Astrocyte (in vitro differentiated cells and primary cell): ENCODE measurements at regions not wholly inside any gene's neighbourhood (a gene's known extent, or its start where the extent isn't known, plus 50 kb on each side); places are given as distances from the start of the nearest gene placed in this dataset.

Experiments
- DNase-seq: peaks from one replicate; pipeline ENCODE4 v3.0.0-alpha.2; 2010; ENCODE audit warnings: low read depth
- FAIRE-seq: peaks from 2 replicates; lab custom pipeline; 2011; peaks lifted over from hg19 to GRCh38; lab: Jason Lieb, UNC
- H2AFZ ChIP-seq: 2 replicates; pipeline ENCODE4 v1.6.0; 2012; ENCODE audit warnings: low read depth, low read length, inconsistent platforms
- H3K27ac ChIP-seq: 2 replicates; pipeline ENCODE4 v1.5.1; 2011; ENCODE audit warnings: low read depth, low read length, inconsistent platforms
- H3K27me3 ChIP-seq: 2 replicates; pipeline ENCODE4 v1.6.0; 2011; ENCODE audit warnings: low read length, inconsistent platforms; ENCODE audit not compliant: insufficient read depth
- H3K36me3 ChIP-seq: 2 replicates; pipeline ENCODE4 v1.5.1; 2011; ENCODE audit warnings: low read length, inconsistent platforms; ENCODE audit not compliant: insufficient read depth
- H3K4me1 ChIP-seq: 2 replicates; pipeline ENCODE4 v1.5.1; 2011; ENCODE audit warnings: low read length, inconsistent platforms; ENCODE audit not compliant: insufficient read depth
- H3K4me2 ChIP-seq: 2 replicates; pipeline ENCODE4 v1.6.0; 2012; ENCODE audit warnings: low read length, inconsistent platforms
- H3K4me3 ChIP-seq: 2 replicates; pipeline ENCODE4 v1.5.1; 2011; ENCODE audit warnings: low read depth, mild to moderate bottlenecking, low read length, inconsistent platforms; ENCODE audit not compliant: insufficient read depth
- H3K79me2 ChIP-seq: 2 replicates; pipeline ENCODE4 v1.6.0; 2012; ENCODE audit warnings: mild to moderate bottlenecking, low read length, inconsistent platforms; ENCODE audit not compliant: insufficient read depth
- H3K9ac ChIP-seq: 2 replicates; pipeline ENCODE4 v1.6.0; 2012; ENCODE audit warnings: mild to moderate bottlenecking, low read length, inconsistent platforms
- H3K9me3 ChIP-seq: 2 replicates; pipeline ENCODE4 v1.5.1; 2012; ENCODE audit warnings: low read depth, mild to moderate bottlenecking, low read length, inconsistent platforms; ENCODE audit not compliant: insufficient read depth
- H4K20me1 ChIP-seq: 2 replicates; pipeline ENCODE4 v1.6.0; 2012; ENCODE audit warnings: low read length, inconsistent platforms; ENCODE audit not compliant: insufficient read depth
- H3K27ac Mint-ChIP-seq: one replicate; pipeline ENCODE4 v1.8.0; 2021; ENCODE audit warnings: mild to moderate bottlenecking, mixed read lengths; ENCODE audit not compliant: unreplicated experiment
- H3K27me3 Mint-ChIP-seq: one replicate; pipeline ENCODE4 v1.8.0; 2021; ENCODE audit warnings: low read depth, mixed read lengths; ENCODE audit not compliant: unreplicated experiment
- H3K36me3 Mint-ChIP-seq: one replicate; pipeline ENCODE4 v1.8.0; 2021; ENCODE audit warnings: low read depth, mixed read lengths; ENCODE audit not compliant: unreplicated experiment
- H3K4me1 Mint-ChIP-seq: one replicate; pipeline ENCODE4 v1.8.0; 2021; ENCODE audit warnings: low read depth, mixed read lengths; ENCODE audit not compliant: unreplicated experiment
- H3K4me3 Mint-ChIP-seq: one replicate; pipeline ENCODE4 v1.8.0; 2021; ENCODE audit warnings: mild to moderate bottlenecking, moderate library complexity, mixed read lengths; ENCODE audit not compliant: unreplicated experiment
- H3K9me3 Mint-ChIP-seq: one replicate; pipeline ENCODE4 v1.8.0; 2021; ENCODE audit warnings: mild to moderate bottlenecking, mixed read lengths; ENCODE audit not compliant: unreplicated experiment
- EZH2 ChIP-seq: IDR thresholded peaks from 2 replicates; pipeline ENCODE4 v1.6.1; 2012; ENCODE audit warnings: mild to moderate bottlenecking, low read length, inconsistent platforms; ENCODE audit not compliant: insufficient read depth
- TF ChIP-seq, protein P1 (sequence below): IDR thresholded peaks from 2 replicates; pipeline ENCODE4 v1.5.1; 2011; ENCODE audit warnings: low read depth, mild to moderate bottlenecking, inconsistent platforms, low read length, moderate library complexity; ENCODE audit not compliant: insufficient read depth

DNA sequence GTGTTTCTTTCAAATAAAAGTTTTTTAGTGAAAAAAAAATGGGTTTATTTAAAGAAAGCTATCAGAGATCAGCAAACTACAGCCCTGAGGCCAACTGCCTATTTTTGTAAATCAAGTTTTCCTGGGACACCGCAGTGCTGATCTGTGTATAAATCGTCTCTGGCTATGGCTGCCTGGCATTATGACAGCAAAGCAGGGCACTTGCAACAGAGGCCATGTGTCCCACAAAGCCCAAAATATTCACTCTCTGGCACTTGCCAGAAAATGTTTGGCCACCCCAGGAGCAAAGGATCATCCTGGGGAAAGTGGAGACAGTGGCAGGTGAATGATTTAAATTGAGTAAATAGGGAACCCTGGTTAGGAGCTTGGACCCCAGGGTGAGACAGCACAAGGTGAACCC, 291.6 kb downstream of the PREX1 start:
- Mint-ChIP-seq H3K36me3 (peaks cover 1% of the 10 kb centered on the region), H3K27me3 (peaks cover 14% of the 10 kb centered on the region)

DNA sequence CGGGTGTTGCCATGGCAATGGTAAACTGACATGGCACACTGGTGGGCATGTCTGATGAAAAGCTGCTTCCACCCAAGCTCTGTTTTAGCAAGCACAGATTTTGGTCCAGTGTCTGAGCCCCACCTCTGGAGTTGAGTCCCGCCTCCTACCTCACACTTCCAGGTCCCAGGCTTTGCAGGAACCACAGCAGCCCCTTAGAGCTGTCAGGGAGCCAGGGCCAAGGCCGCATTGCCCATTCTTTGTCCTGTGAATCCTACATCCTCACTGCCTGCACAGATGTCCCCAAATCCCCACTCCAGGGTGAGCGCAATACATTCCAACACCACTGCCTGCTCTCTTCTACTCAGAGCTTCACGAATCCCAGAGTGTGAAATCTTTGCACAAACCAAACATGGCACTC, 292.2 kb downstream of the PREX1 start:
- peaks cover 19% of the 10 kb centered on the region for H3K4me1 ChIP-seq
- DNase-seq (no peak), FAIRE-seq (no peak)
- H3K9me3 Mint-ChIP-seq = peaks cover 3% of the 10 kb centered on the region
- H3K4me1 Mint-ChIP-seq = peaks cover 23% of the 10 kb centered on the region
- H3K4me3 ChIP-seq = no peak overlapping the region
- H3K4me2 ChIP-seq = no peak overlapping the region
- TF ChIP-seq, protein P1, sequence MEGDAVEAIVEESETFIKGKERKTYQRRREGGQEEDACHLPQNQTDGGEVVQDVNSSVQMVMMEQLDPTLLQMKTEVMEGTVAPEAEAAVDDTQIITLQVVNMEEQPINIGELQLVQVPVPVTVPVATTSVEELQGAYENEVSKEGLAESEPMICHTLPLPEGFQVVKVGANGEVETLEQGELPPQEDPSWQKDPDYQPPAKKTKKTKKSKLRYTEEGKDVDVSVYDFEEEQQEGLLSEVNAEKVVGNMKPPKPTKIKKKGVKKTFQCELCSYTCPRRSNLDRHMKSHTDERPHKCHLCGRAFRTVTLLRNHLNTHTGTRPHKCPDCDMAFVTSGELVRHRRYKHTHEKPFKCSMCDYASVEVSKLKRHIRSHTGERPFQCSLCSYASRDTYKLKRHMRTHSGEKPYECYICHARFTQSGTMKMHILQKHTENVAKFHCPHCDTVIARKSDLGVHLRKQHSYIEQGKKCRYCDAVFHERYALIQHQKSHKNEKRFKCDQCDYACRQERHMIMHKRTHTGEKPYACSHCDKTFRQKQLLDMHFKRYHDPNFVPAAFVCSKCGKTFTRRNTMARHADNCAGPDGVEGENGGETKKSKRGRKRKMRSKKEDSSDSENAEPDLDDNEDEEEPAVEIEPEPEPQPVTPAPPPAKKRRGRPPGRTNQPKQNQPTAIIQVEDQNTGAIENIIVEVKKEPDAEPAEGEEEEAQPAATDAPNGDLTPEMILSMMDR = no peak
- TF ChIP-seq EZH2 = no peak
- H3K79me2 ChIP-seq = no peaks in the 10 kb centered on the region
- no peak overlapping the region for H2AFZ ChIP-seq
- peaks cover 1% of the 10 kb centered on the region for H3K36me3 Mint-ChIP-seq
- H4K20me1 ChIP-seq = no peaks in the 10 kb centered on the region
- no peak overlapping the region for H3K4me3 Mint-ChIP-seq
- H3K27ac ChIP-seq = no peak overlapping the region
- peaks cover 19% of the 10 kb centered on the region for H3K27me3 Mint-ChIP-seq
- no peak overlapping the region for H3K27ac Mint-ChIP-seq
- no peaks in the 10 kb centered on the region for H3K9me3 ChIP-seq
- H3K9ac ChIP-seq = no peak overlapping the region
- no peaks in the 10 kb centered on the region for H3K36me3 ChIP-seq
- peaks cover 3% of the 10 kb centered on the region for H3K27me3 ChIP-seq

More for the DNA sequence above, 291.6 kb downstream of the PREX1 start:
- H3K9ac ChIP-seq = no peak overlapping the region
- Mint-ChIP-seq H3K27ac (no peak overlapping the region), H3K4me1 (peaks cover 18% of the 10 kb centered on the region), H3K4me3 (no peak overlapping the region), H3K9me3 (peaks cover 3% of the 10 kb centered on the region)
- no peak overlapping the region for H3K4me3 ChIP-seq
- H3K4me1 ChIP-seq = peaks cover 19% of the 10 kb centered on the region
- H4K20me1 ChIP-seq = no peaks in the 10 kb centered on the region
- no peak overlapping the region for H3K4me2 ChIP-seq
- FAIRE-seq (no peak), DNase-seq (no peak)
- no peaks in the 10 kb centered on the region for H3K9me3 ChIP-seq
- H3K27ac ChIP-seq = no peak overlapping the region
- no peaks in the 10 kb centered on the region for H3K36me3 ChIP-seq
- H2AFZ ChIP-seq = no peak overlapping the region
- no peak for TF ChIP-seq EZH2
- TF ChIP-seq, protein P1 = no peak
- H3K79me2 ChIP-seq = no peaks in the 10 kb centered on the region
- H3K27me3 ChIP-seq = peaks cover 3% of the 10 kb centered on the region

DNA sequence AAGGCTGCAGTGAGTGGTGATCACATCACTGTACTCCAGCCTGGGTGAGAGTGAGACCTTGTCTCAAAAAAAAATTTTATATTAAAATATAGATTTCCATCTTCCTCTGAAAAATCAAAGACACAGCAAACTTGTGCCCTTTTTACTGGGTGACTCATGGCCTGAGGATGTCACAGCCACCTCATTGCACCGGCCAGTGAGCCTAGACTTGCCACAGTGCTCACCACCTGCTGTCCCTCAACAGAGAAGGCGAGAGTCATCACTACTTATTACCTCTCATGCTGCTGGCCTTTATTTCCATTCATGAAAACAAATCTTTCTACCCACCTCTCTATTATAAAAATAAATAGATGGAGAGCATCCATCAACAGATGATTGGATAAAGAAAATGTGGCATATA, 295.8 kb downstream of the PREX1 start:
- Histone ChIP-seq H4K20me1 (no peaks in the 10 kb centered on the region), H3K4me2 (no peak overlapping the region), H3K9ac (no peak overlapping the region), H3K79me2 (no peaks in the 10 kb centered on the region), H3K9me3 (no peaks in the 10 kb centered on the region), H3K27ac (no peak overlapping the region), H3K27me3 (peaks cover 3% of the 10 kb centered on the region), H3K36me3 (no peaks in the 10 kb centered on the region), H3K4me3 (no peak overlapping the region), H3K4me1 (no peaks in the 10 kb centered on the region), H2AFZ (no peak overlapping the region)
- Mint-ChIP-seq H3K4me3 (no peak overlapping the region), H3K27me3 (peaks cover 31% of the 10 kb centered on the region), H3K36me3 (peaks cover 1% of the 10 kb centered on the region), H3K4me1 (peaks cover 5% of the 10 kb centered on the region), H3K9me3 (peaks cover 3% of the 10 kb centered on the region), H3K27ac (no peak overlapping the region)
- TF ChIP-seq EZH2 = no peak
- TF ChIP-seq, protein P1 = no peak
- no peak for DNase-seq
- no peak for FAIRE-seq
